Smooth muscle cell (in vitro differentiated cells): ENCODE measurements at regions not wholly inside any gene's neighbourhood (a gene's known extent, or its start where the extent isn't known, plus 50 kb on each side); places are given as distances from the start of the nearest gene placed in this dataset.
"Not testable (repeated sequence)": the region's sequence is repeated elsewhere in the genome, so short reads cannot be mapped to it uniquely, and the experiment has no call there.

Experiments
- DNase-seq: peaks from one replicate; lab custom pipeline; 2025; ENCODE audit not compliant: unreplicated experiment; lab: John Stamatoyannopoulos, UW
- H2AFZ ChIP-seq: fragments of 200-600 bp; sonication (generic); 2 replicates; pipeline ENCODE4 v1.6.0; 2016; ENCODE audit warnings: antibody characterized with exemption, low read depth, mild to moderate bottlenecking
- H3F3A ChIP-seq: fragments of 200-600 bp; sonication (generic); 2 replicates; pipeline ENCODE4 v1.6.0; 2017; ENCODE audit warnings: antibody characterized with exemption, low read depth
- H3K27ac ChIP-seq: fragments of 200-600 bp; sonication (generic); 2 replicates; pipeline ENCODE4 v1.5.1; 2016; ENCODE audit warnings: low read depth, mild to moderate bottlenecking
- H3K27me3 ChIP-seq: fragments of 200-600 bp; sonication (generic); 2 replicates; pipeline ENCODE4 v1.6.1; 2016; ENCODE audit warnings: low read depth, mild to moderate bottlenecking
- H3K36me3 ChIP-seq: fragments of 200-600 bp; sonication (generic); 2 replicates; pipeline ENCODE4 v1.5.1; 2016; ENCODE audit warnings: low read depth
- H3K4me1 ChIP-seq: fragments of 200-600 bp; sonication (generic); 2 replicates; pipeline ENCODE4 v1.5.1; 2016; ENCODE audit warnings: low read depth
- H3K4me2 ChIP-seq: fragments of 200-600 bp; sonication (generic); 2 replicates; pipeline ENCODE4 v1.6.0; 2016; ENCODE audit warnings: mild to moderate bottlenecking
- H3K4me3 ChIP-seq: fragments of 200-600 bp; sonication (generic); 2 replicates; pipeline ENCODE4 v1.5.1; 2016; ENCODE audit warnings: mild to moderate bottlenecking
- H3K79me2 ChIP-seq: fragments of 200-600 bp; sonication (generic); 2 replicates; pipeline ENCODE4 v1.6.0; 2016; ENCODE audit warnings: low read depth, mild to moderate bottlenecking
- H3K9ac ChIP-seq: fragments of 200-600 bp; sonication (generic); 2 replicates; pipeline ENCODE4 v1.6.0; 2016; ENCODE audit warnings: low read depth
- H3K9me3 ChIP-seq: fragments of 200-600 bp; sonication (generic); replicated peaks from 2 replicates; pipeline ENCODE4 v1.5.1; 2016; ENCODE audit warnings: low read depth
- H4K20me1 ChIP-seq: fragments of 200-600 bp; sonication (generic); 2 replicates; pipeline ENCODE4 v1.6.0; 2016; ENCODE audit warnings: low read depth
- WGBS: methylation state at CpG from one replicate; pipeline ENCODE4 v1.1.7; 2016; ENCODE audit warnings: low lambda C conversion rate; 5-methylcytosine and 5-hydroxymethylcytosine counted together
- TF ChIP-seq, protein P1 (sequence below): fragments of 200-600 bp; sonication (generic); IDR thresholded peaks from 2 replicates; pipeline ENCODE4 v1.5.1; 2017; ENCODE audit warnings: borderline replicate concordance, mild to moderate bottlenecking, antibody characterized with exemption; ENCODE audit not compliant: insufficient read depth, poor library complexity, severe bottlenecking

- Histone ChIP-seq H3K4me3 (no peak overlapping the region), H3K36me3 (no peaks in the 10 kb centered on the region), H3K27ac (no peak overlapping the region), H4K20me1 (no peaks in the 10 kb centered on the region), H3K27me3 (no peaks in the 10 kb centered on the region), H3K9me3 (no peaks in the 10 kb centered on the region), H3K4me1 (no peaks in the 10 kb centered on the region), H3K4me2 (no peak overlapping the region), H3K9ac (no peak overlapping the region), H2AFZ (no peak overlapping the region), H3K79me2 (no peaks in the 10 kb centered on the region), H3F3A (no peaks in the 10 kb centered on the region)
- DNase-seq, result no peak
- TF ChIP-seq, protein P1, sequence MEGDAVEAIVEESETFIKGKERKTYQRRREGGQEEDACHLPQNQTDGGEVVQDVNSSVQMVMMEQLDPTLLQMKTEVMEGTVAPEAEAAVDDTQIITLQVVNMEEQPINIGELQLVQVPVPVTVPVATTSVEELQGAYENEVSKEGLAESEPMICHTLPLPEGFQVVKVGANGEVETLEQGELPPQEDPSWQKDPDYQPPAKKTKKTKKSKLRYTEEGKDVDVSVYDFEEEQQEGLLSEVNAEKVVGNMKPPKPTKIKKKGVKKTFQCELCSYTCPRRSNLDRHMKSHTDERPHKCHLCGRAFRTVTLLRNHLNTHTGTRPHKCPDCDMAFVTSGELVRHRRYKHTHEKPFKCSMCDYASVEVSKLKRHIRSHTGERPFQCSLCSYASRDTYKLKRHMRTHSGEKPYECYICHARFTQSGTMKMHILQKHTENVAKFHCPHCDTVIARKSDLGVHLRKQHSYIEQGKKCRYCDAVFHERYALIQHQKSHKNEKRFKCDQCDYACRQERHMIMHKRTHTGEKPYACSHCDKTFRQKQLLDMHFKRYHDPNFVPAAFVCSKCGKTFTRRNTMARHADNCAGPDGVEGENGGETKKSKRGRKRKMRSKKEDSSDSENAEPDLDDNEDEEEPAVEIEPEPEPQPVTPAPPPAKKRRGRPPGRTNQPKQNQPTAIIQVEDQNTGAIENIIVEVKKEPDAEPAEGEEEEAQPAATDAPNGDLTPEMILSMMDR, result no peak
These were observed 386.9 kb upstream of the PROX1 start for GRCh38 chr1:213600879-213601278.

GRCh38 chr1:213601705-213602104 lies 386.1 kb upstream of the PROX1 start:
- not testable (repeated sequence) for H3K27ac ChIP-seq, H3K9me3 ChIP-seq, DNase-seq, H3K4me1 ChIP-seq, H3K27me3 ChIP-seq, H3K9ac ChIP-seq, H3F3A ChIP-seq, H4K20me1 ChIP-seq, H3K4me2 ChIP-seq, H2AFZ ChIP-seq, H3K79me2 ChIP-seq, H3K36me3 ChIP-seq, H3K4me3 ChIP-seq

DNA sequence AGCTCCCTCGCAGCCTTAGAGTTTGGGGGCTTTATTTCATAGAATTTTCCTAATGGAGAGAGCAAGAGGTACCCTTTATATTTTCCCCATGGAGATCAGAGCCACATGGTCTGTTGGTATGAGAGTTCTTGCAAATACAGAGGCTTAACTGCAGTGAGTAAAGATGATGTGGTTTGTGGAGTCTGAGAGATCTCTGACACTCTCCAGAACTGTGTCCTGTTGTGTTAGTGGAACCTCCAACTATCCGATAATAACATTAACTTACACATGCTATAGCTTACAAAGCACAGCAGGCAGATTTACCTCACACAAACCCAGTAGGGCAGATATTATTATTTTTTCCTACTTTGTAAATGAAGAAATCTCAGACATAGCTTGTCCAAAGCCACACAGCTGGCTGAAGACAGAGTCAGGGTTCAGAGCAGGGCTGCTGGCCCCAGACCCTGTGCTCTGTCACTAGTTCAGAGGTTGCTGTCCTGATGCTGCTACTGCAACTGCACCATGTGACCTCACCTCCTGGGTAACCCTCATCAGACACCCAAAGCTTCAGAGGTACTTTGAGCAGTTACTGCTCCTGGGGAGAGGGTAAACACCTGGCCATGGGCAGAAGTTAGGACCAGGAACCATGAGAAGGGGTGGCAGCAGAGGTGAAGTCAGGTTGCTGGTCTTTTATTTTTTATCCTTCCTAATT lies 384.8 kb upstream of the PROX1 start:
- Histone ChIP-seq H3K4me3 (no peak overlapping the region), H3K36me3 (no peaks in the 10 kb centered on the region), H3K9ac (no peak overlapping the region), H3K4me1 (no peaks in the 10 kb centered on the region), H4K20me1 (no peaks in the 10 kb centered on the region), H3K4me2 (no peak overlapping the region), H3F3A (no peaks in the 10 kb centered on the region), H3K79me2 (no peaks in the 10 kb centered on the region), H3K9me3 (no peaks in the 10 kb centered on the region), H2AFZ (no peak overlapping the region), H3K27ac (no peak overlapping the region), H3K27me3 (peaks cover 7% of the 10 kb centered on the region)
- no peak for DNase-seq
- TF ChIP-seq, protein P1, result no peak
- WGBS, result 49% methylated on average over 2 of the region's 2 CpGs

- Histone ChIP-seq H3K9me3 (no peaks in the 10 kb centered on the region), H4K20me1 (no peaks in the 10 kb centered on the region), H3K9ac (no peak overlapping the region), H3K4me2 (no peak overlapping the region), H3K4me1 (no peaks in the 10 kb centered on the region), H2AFZ (no peak overlapping the region), H3K36me3 (no peaks in the 10 kb centered on the region), H3F3A (no peaks in the 10 kb centered on the region), H3K27ac (no peak overlapping the region), H3K4me3 (no peak overlapping the region), H3K27me3 (peaks cover 7% of the 10 kb centered on the region), H3K79me2 (no peaks in the 10 kb centered on the region)
- TF ChIP-seq, protein P1, result no peak
- DNase-seq, result no peak
- 88% methylated on average over 4 of the region's 4 CpGs for WGBS
These were observed 383.3 kb upstream of the PROX1 start for GRCh38 chr1:213604477-213604876.
